Coronary artery (tissue), 2 donors: ENCODE measurements at regions not wholly inside any gene's neighbourhood (a gene's known extent, or its start where the extent isn't known, plus 50 kb on each side); places are given as distances from the start of the nearest gene placed in this dataset.

Source experiments
- DNase-seq: peaks from one replicate; pipeline ENCODE4 v3.0.0-alpha.2; 2017; ENCODE audit warnings: low spot score
- H3K27ac ChIP-seq, 2 donors: fragments of 200-600 bp; sonication (generic); one replicate each; pipeline ENCODE4 v1.5.1; 2016 to 2019
- H3K4me3 ChIP-seq: fragments of 200-600 bp; sonication (generic); 2 replicates; pipeline ENCODE4 v1.5.1; 2016; ENCODE audit warnings: mild to moderate bottlenecking, moderate library complexity
- TF ChIP-seq, protein P1 (sequence below): fragments of 200-600 bp; sonication (generic); IDR thresholded peaks from one replicate; pipeline ENCODE4 v1.5.1; 2019; ENCODE audit warnings: antibody characterized with exemption

DNA sequence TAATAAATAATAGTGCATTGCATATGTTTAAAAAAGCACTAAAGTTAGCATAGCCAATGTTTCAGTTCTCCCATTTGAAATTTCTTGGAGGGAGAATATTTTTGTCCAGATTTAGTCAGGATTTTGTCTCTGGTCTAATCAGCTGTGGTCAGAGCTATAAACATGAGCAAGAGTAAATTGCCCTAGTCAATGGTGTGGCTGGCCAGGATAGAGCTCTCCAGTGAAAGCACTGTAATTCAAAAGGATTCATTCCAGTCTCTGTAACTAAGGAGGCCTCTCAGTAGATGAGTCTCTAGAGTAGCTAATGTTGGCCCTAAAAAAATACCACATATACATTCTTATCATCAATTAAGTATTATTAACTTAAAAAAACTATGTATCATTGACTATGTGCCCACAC, 241.6 kb downstream of the CDCA7 start:
- TF ChIP-seq, protein P1, sequence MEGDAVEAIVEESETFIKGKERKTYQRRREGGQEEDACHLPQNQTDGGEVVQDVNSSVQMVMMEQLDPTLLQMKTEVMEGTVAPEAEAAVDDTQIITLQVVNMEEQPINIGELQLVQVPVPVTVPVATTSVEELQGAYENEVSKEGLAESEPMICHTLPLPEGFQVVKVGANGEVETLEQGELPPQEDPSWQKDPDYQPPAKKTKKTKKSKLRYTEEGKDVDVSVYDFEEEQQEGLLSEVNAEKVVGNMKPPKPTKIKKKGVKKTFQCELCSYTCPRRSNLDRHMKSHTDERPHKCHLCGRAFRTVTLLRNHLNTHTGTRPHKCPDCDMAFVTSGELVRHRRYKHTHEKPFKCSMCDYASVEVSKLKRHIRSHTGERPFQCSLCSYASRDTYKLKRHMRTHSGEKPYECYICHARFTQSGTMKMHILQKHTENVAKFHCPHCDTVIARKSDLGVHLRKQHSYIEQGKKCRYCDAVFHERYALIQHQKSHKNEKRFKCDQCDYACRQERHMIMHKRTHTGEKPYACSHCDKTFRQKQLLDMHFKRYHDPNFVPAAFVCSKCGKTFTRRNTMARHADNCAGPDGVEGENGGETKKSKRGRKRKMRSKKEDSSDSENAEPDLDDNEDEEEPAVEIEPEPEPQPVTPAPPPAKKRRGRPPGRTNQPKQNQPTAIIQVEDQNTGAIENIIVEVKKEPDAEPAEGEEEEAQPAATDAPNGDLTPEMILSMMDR = no peak
- no peak for DNase-seq
- H3K27ac ChIP-seq = no peak overlapping the region
- no peak overlapping the region for H3K4me3 ChIP-seq

DNA sequence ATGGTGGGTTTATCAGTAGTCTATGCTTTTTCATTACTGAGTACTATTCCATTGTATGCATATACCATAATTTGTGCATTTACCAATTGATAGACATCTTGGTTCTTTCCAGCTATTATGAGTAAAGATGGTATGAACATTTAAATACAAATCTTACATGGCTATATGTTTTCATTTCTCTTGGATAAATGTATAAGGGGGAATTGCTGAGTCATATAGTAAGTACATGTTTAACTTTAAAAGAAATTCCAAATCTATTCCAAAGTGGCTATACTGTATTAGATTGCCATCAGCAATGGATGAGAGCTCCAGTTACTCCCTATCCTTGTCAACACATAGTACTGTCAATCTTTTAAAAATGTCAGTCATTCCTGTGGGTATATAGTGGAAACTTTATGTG, 243.9 kb downstream of the CDCA7 start:
- H3K27ac ChIP-seq = no peak overlapping the region
- H3K4me3 ChIP-seq = no peak overlapping the region
- DNase-seq = no peak
- TF ChIP-seq, protein P1 = no peak

DNA sequence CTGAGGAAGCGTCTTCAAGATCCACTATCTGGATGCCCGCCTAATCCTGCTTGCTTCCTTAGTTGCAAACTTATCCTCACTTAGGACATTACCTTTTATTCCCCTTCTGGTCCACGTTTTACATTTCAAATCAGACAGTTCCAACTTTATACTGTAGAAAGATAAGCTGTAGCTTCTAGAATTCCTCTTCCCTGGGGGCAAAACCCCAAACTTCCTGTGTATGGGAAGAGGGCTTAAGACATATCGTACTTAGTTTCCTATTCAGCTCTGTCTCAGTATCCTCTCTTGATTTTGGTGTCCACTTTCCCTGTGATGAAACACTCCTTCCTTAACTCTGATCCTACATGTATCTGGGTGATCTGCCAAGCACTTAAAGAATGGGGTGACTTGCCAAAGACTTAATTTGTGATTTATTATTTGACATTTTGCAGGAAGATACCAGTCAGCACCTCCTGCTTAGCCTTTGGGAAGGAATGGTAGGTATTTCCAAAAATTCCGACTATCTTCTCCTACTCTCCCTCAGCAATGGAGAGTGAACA, 245.2 kb downstream of the CDCA7 start:
- no peak overlapping the region for H3K27ac ChIP-seq
- no peak for DNase-seq
- H3K4me3 ChIP-seq = no peak overlapping the region
- TF ChIP-seq, protein P1 = no peak

DNA sequence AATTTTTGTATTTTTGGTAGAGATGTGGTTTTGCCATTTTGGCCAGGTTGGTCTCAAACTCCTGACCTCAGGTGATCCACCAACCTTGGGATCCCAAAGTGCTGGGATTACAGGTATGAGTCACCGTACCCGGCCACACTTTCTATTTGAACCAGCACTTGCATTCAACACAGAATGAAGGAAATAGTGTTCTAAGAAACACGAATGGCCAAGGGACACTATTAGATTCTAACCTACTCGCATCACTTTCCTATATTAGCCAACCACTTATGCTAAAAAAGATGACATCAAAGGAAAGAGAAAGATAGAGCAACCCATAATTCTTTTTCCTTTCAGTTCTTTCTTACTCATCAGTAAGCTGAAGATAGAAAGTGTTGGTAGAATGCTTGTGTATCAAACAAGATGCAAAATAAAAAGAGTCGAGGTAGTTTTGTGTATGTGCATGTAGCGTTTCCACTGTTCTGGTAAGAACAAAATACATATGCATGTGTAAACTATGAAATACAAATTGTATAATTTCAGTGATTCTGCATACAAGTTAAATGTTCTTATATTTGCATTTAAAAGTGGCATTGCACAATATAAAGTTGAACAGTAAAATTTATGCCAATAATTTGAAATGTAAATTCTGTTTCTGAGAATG, 247.6 kb downstream of the CDCA7 start:
- TF ChIP-seq, protein P1 = no peak
- H3K4me3 ChIP-seq = no peak overlapping the region
- no peak for DNase-seq
- H3K27ac ChIP-seq = no peak overlapping the region

DNA sequence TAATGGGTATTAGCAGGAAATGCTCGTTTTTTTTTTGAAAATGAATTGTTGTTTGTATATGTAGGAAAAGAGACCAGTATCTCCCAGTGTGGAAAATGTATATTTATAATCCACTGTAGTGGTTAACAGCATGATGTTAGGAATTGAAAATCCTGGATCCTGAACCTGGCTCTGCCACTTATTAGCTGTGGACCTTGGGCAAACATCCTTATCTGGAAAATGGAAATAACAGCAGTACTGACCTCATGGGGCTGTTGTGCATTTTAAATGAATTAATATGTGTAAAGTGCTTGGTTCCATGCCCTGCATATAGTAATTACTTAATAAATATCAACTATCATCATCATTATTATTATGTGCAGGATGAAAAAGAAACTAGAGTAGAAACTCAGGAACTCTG, 251.3 kb downstream of the CDCA7 start:
- TF ChIP-seq, protein P1 = no peak
- no peak for DNase-seq
- no peak overlapping the region for H3K4me3 ChIP-seq
- no peak overlapping the region for H3K27ac ChIP-seq

DNA sequence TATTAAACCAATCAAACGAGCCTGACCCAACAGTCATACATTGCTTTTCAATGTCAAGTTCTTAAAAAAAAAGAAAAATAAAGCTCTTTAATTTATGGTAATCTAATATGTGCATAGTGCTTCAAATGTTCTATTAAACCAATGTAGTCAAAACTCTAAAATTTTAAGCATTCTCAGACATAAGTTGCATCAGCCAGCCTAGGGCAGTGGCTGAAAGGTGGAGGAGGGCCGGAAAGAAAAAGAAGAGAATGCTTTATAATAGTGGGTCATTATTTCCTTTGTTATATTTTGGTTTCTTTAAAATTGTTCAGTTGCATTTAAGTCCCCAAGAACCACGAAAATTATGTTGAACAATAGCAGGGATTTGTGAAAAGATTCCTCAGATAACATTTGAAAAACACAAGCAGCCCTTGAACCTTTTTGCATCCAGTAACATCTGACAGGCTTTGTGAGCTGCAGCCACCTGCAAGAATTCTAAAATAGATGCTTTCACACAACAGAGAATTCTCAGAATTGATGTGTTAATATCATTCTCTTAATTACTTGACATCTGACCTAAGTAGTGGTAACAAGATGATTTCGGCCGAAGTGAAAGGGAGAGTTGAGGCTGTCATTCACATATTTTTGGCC, 252.1 kb downstream of the CDCA7 start:
- Histone ChIP-seq H3K27ac (no peak overlapping the region), H3K4me3 (no peak overlapping the region)
- no peak for DNase-seq
- TF ChIP-seq, protein P1 = no peak
